ENCODE measurements at regions not wholly inside any gene's neighbourhood (a gene's known extent, or its start where the extent isn't known, plus 50 kb on each side); places are given as distances from the start of the nearest gene placed in this dataset.
"Not testable (repeated sequence)": the region's sequence is repeated elsewhere in the genome, so short reads cannot be mapped to it uniquely, and the experiment has no call there.

DNA sequence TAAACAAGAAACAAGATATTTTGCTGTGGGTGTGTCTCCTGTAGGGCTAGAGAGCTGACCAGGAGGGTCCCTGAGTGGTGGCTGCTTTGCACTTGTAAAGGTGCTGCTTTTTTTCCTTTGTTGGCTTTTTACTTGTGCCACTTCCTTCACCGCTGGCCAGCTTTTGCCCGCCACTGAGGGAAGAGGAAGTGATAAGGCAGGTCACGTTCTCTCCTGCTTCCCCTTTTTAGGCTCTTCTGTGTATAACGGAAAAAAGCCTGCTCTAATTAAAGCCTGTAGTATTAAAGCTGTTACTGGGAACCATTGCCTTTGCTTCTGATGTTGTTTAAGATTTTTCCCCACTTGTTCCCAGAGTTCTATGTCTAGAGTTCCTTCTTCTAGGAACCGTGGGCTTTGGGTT is 134.1 kb downstream of the RBMY1D start:
- DNase-seq; H3K4me3 ChIP-seq; H3K27ac ChIP-seq; H3K9me3 ChIP-seq; H3K36me3 ChIP-seq; H3K27me3 ChIP-seq; intact Hi-C loops (cut with DNase I; ENCODE audit: low total_unique reads); H3K4me1 ChIP-seq: not testable (repeated sequence)
- WGBS, 5 donors = no CpG with 5 or more reads among the region's 5 CpGs

DNA sequence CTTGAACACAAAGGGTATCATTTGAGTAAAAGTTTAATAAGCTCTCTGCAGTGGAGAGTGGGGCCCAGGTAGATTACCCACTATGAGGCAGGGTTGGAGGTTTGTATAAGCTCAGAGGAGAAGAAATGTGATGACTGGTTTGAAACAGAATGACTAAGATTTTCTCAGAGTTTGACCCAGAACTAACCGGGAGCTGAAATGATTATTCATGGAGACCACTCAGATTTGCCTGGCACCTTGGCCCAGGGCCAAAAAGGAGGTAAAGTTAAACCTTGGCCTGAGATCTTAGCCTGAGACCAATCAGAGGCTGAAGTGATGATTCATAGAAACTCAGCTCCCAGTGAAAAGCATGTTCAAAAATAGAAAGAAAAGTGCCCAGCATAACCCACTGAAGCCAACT is 126.5 kb downstream of the RBMY1D start:
- DNase-seq; H3K27me3 ChIP-seq; H3K4me3 ChIP-seq; H3K36me3 ChIP-seq; H3K27ac ChIP-seq; H3K9me3 ChIP-seq; H3K4me1 ChIP-seq; intact Hi-C loops (cut with DNase I; ENCODE audit: low total_unique reads): not testable (repeated sequence)
- WGBS, 5 donors = no CpG with 5 or more reads among the region's 1 CpG

DNA sequence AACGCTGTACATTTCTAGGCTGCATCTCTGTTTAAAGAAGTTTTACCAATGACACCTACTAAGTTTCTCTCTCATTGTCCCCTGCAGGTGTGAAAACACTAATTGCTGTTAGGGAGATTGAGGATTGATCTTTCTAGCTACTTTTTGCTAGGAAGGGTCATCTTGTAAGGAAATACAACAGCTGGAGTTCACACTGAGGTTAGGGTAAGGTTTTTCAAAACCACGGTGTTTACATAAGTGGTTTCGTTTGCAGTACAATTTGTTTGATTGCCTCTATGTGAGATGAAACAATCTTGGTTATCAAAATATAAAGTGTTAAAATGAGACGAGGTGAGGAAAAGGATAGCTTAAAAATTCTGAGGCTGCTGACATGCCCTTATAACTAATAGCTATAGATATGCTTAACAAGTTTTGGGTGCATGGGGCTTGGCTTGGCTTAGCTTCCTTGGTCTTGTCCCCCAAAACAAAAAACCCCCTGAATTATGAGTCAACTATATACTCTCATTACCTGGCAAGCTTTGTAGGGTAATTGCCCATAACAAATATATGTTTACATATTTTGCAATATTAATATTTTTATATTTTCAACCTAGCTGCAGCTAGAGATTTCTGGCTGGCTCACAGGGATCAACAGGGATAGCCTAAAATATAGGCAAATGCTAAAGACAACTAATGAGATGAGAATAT is 112.0 kb downstream of the RBMY1D start:
- H3K27me3 ChIP-seq; H3K9me3 ChIP-seq; intact Hi-C loops (cut with DNase I; ENCODE audit: low total_unique reads); H3K27ac ChIP-seq; DNase-seq; H3K4me1 ChIP-seq; H3K4me3 ChIP-seq; H3K36me3 ChIP-seq: not testable (repeated sequence)
- WGBS, 5 donors = no CpG with 5 or more reads among the region's 4 CpGs

DNA sequence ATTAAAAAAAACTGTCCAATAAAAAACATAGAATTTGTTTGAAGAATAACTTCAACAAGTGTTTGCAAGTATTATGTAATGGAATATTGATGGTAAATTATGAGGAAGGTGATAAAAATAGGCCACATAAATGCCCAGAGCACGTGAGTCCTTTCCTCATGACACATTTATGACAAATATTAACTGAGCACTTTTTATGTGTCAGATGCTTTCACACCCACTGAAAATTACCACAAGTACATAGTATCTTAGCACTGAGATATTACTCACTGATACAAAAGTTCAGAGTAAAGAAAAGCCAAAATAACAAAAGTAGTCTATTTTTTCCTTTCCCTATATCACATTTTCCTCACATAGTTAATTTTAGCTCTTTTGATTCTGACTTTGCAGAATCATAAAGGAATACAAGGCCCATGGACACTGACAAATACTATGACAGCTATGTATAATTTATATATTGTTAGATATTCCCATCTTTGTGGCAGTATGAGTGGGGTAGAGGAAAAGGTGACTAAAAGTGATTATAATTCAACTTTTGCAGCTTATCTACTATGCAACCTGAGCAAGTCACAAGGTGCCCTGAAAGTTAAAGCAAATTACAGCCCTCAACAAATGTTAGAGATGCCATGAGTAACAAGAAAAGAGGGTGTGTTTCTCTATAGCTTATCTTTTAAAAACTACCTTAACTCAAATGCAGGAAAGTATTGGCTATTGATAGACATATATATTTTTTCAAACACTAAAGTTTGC is 80.7 kb downstream of the RBMY1D start:
- intact Hi-C loops (cut with DNase I; ENCODE audit: low total_unique reads) = no loop called here
- H3K36me3 ChIP-seq = no peaks in the 10 kb centered on the region
- 6 to 15% (median 6%) methylated on average over 1 of the region's 1 CpG; no CpG with 5 or more reads in 2 of the 5 donors for WGBS, 5 donors
- no peak for TF ChIP-seq POLR2A (IDR thresholded peaks at IDR 0.05)
- no peak overlapping the region for H3K4me3 ChIP-seq
- H3K9me3 ChIP-seq = no peaks in the 10 kb centered on the region
- DNase-seq = no peak
- H3K27ac ChIP-seq = no peak overlapping the region
- H3K4me1 ChIP-seq = no peaks in the 10 kb centered on the region
- H3K27me3 ChIP-seq = no peaks in the 10 kb centered on the region

DNA sequence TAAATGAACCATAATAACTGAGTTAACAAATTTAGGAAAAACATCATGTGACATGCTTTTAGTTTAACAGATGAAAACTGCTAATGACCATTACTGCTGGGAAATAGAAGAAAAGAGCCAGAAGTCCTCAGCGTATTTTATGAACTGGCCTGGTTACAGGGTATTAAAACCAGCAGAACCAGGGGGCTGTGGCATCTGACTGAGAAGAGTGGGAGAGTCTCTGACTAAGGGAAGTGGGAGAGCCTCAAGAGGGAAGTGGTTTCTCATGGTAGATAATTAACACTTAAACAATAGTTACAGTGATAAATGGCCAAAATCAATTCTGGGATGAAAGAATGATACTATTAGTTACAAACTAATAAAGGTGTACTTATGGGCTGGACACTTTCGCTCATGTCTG is 79.8 kb downstream of the RBMY1D start:
- H3K9me3 ChIP-seq = no peaks in the 10 kb centered on the region
- no peak overlapping the region for H3K4me3 ChIP-seq
- no peaks in the 10 kb centered on the region for H3K36me3 ChIP-seq
- no peaks in the 10 kb centered on the region for H3K4me1 ChIP-seq
- H3K27me3 ChIP-seq = no peaks in the 10 kb centered on the region
- WGBS, 5 donors = 54 to 64% (median 55%) methylated on average over 2 of the region's 2 CpGs; no CpG with 5 or more reads in 2 of the 5 donors
- intact Hi-C loops (cut with DNase I; ENCODE audit: low total_unique reads) = no loop called here
- DNase-seq = no peak
- TF ChIP-seq POLR2AphosphoS5 (IDR thresholded peaks at IDR 0.05) (no peak), EP300 (IDR thresholded peaks at IDR 0.05) (no peak), POLR2A (IDR thresholded peaks at IDR 0.05) (no peak)
- TF ChIP-seq, protein P1, sequence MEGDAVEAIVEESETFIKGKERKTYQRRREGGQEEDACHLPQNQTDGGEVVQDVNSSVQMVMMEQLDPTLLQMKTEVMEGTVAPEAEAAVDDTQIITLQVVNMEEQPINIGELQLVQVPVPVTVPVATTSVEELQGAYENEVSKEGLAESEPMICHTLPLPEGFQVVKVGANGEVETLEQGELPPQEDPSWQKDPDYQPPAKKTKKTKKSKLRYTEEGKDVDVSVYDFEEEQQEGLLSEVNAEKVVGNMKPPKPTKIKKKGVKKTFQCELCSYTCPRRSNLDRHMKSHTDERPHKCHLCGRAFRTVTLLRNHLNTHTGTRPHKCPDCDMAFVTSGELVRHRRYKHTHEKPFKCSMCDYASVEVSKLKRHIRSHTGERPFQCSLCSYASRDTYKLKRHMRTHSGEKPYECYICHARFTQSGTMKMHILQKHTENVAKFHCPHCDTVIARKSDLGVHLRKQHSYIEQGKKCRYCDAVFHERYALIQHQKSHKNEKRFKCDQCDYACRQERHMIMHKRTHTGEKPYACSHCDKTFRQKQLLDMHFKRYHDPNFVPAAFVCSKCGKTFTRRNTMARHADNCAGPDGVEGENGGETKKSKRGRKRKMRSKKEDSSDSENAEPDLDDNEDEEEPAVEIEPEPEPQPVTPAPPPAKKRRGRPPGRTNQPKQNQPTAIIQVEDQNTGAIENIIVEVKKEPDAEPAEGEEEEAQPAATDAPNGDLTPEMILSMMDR (IDR thresholded peaks at IDR 0.05) = no peak
- H3K27ac ChIP-seq = no peak overlapping the region

DNA sequence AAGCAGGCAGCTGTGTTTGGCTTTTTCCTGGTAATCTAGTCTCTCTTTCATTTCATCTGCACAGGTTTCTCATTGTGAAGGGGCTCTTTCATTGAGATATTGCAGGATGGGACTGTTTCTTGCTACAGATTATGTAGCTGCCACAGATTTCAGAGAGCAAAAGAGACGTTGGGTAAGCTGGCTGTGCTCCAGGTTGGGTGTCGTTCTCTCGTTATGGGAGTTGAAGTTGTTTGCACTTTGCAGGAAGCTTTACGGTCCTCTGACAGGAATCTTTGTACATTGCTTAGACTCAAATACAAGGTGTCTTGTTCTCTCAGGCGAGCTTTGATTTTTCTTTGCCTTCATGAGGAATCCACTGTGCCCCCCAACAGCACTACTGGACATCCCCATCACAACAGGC is 72.4 kb downstream of the RBMY1D start:
- intact Hi-C loops (cut with DNase I; ENCODE audit: low total_unique reads) = no loop called here
- H3K27me3 ChIP-seq = no peaks in the 10 kb centered on the region
- no peak for TF ChIP-seq EP300 (IDR thresholded peaks at IDR 0.05)
- TF ChIP-seq POLR2A (IDR thresholded peaks at IDR 0.05) = no peak
- no peak for TF ChIP-seq POLR2AphosphoS5 (IDR thresholded peaks at IDR 0.05)
- TF ChIP-seq, protein P1 (IDR thresholded peaks at IDR 0.05) = no peak
- WGBS, 5 donors = 17 to 43% (median 43%) methylated on average over 5 of the region's 5 CpGs; no CpG with 5 or more reads in 2 of the 5 donors
- H3K4me1 ChIP-seq = no peaks in the 10 kb centered on the region
- no peaks in the 10 kb centered on the region for H3K9me3 ChIP-seq
- no peak overlapping the region for H3K4me3 ChIP-seq
- DNase-seq = no peak
- H3K36me3 ChIP-seq = no peaks in the 10 kb centered on the region
- H3K27ac ChIP-seq = no peak overlapping the region

Data from stomach (tissue), 8 donors.